Mesendoderm (in vitro differentiated cells): ENCODE measurements at regions not wholly inside any gene's neighbourhood (a gene's known extent, or its start where the extent isn't known, plus 50 kb on each side); places are given as distances from the start of the nearest gene placed in this dataset.
A peak's percentile ranks its signal among the peaks of the same experiment; 100 is the strongest.

Experiments
- DNase-seq: peaks from one replicate; pipeline ENCODE4 v3.0.0; 2013
- H2AK5ac ChIP-seq: 2 replicates; pipeline ENCODE4 v1.6.1; 2013; ENCODE audit warnings: low read length, inconsistent platforms
- H2BK120ac ChIP-seq: 2 replicates; pipeline ENCODE4 v1.6.1; 2013; ENCODE audit warnings: low read depth, mild to moderate bottlenecking, low read length, moderate library complexity, mixed read lengths
- H2BK15ac ChIP-seq: replicated peaks from 2 replicates; pipeline ENCODE4 v1.6.1; 2013; ENCODE audit warnings: low read depth, mild to moderate bottlenecking, moderate library complexity
- H2BK5ac ChIP-seq: 2 replicates; pipeline ENCODE4 v1.6.1; 2013; ENCODE audit warnings: low read length, inconsistent platforms
- H3K18ac ChIP-seq: 2 replicates; pipeline ENCODE4 v1.6.1; 2013; ENCODE audit warnings: mild to moderate bottlenecking, low read length, mixed read lengths
- H3K23ac ChIP-seq: one replicate; pipeline ENCODE4 v1.6.1; 2013; ENCODE audit warnings: low read length
- H3K27ac ChIP-seq: 2 replicates; pipeline ENCODE4 v1.5.1; 2013; ENCODE audit warnings: low read depth, mild to moderate bottlenecking, inconsistent platforms, low read length, moderate library complexity
- H3K27me3 ChIP-seq: 2 replicates; pipeline ENCODE4 v1.6.1; 2013; ENCODE audit warnings: low read length, control low read depth, mild to moderate bottlenecking, inconsistent platforms; ENCODE audit not compliant: insufficient read depth, poor library complexity
- H3K36me3 ChIP-seq: 2 replicates; pipeline ENCODE4 v1.6.1; 2013; ENCODE audit warnings: low read length, inconsistent platforms; ENCODE audit not compliant: control insufficient read depth, insufficient read depth
- H3K4ac ChIP-seq: one replicate; pipeline ENCODE4 v1.6.1; 2013; ENCODE audit warnings: low read depth, mild to moderate bottlenecking, low read length, moderate library complexity
- H3K4me1 ChIP-seq: 2 replicates; pipeline ENCODE4 v1.6.1; 2013; ENCODE audit warnings: low read depth, low read length, inconsistent platforms; ENCODE audit not compliant: control insufficient read depth
- H3K4me2 ChIP-seq: 2 replicates; pipeline ENCODE4 v1.6.1; 2013; ENCODE audit warnings: low read length
- H3K4me3 ChIP-seq: 2 replicates; pipeline ENCODE4 v1.5.1; 2013; ENCODE audit warnings: mild to moderate bottlenecking, low read length
- H3K56ac ChIP-seq: one replicate; pipeline ENCODE4 v1.6.1; 2013; ENCODE audit warnings: low read length
- H3K79me1 ChIP-seq: 2 replicates; pipeline ENCODE4 v1.6.1; 2013; ENCODE audit warnings: low read length, inconsistent platforms
- H3K79me2 ChIP-seq: 2 replicates; pipeline ENCODE4 v1.6.1; 2013; ENCODE audit warnings: mild to moderate bottlenecking, low read length; ENCODE audit not compliant: control insufficient read depth, insufficient read depth
- H3K9ac ChIP-seq: 2 replicates; pipeline ENCODE4 v1.6.1; 2013; ENCODE audit warnings: low read length, inconsistent platforms
- H4K5ac ChIP-seq: one replicate; pipeline ENCODE4 v1.6.1; 2013; ENCODE audit warnings: low read length
- H4K8ac ChIP-seq: one replicate; pipeline ENCODE4 v1.6.1; 2013; ENCODE audit warnings: low read depth, mild to moderate bottlenecking, control low read depth, low read length, moderate library complexity
- WGBS: extraction: QIAGEN DNeasy Blood & Tissue Kit; methylation state at CpG from one replicate; pipeline ENCODE4 v1.1.7; 2013; ENCODE audit warnings: low lambda C conversion rate, missing lambda C conversion rate; ENCODE audit not compliant: insufficient coverage; ENCODE audit errors: extremely low coverage; 5-methylcytosine and 5-hydroxymethylcytosine counted together

DNA sequence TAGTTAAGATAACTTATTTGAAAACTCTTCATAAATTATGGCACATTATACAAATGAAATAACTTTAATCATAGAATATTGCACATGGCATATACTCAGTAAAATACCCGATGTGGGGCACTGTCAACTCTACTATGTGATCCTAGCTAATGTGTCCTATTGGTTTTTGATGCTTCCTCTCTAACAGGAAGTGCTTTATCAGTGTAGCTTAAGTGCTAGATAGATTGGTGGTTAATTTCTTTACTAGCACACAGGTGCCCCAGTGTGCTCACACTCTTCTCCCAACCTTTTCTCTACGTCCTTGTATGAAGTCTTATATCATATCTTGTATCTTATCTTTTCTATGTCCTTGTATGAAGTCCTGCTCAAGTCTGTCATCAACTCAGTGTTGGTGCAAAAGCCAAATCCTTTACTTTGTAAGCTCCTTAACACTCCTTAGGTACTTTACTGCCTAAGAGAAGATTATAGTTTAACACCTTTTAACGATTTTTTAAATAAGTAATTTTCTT is 358.9 kb downstream of the CENPW start:
- Histone ChIP-seq H3K4ac (no peak overlapping the region), H2BK15ac (no peak overlapping the region), H3K23ac (no peak overlapping the region), H3K36me3 (no peaks in the 10 kb centered on the region), H3K27ac (no peak overlapping the region), H4K5ac (no peak overlapping the region), H2BK5ac (no peak overlapping the region), H3K56ac (no peak overlapping the region), H3K79me1 (no peaks in the 10 kb centered on the region), H3K9ac (no peak overlapping the region), H3K18ac (no peak overlapping the region), H2BK120ac (no peak overlapping the region), H3K27me3 (no peaks in the 10 kb centered on the region), H3K4me2 (no peak overlapping the region), H4K8ac (no peak overlapping the region), H2AK5ac (no peak overlapping the region), H3K4me3 (no peak overlapping the region), H3K4me1 (peaks cover 7% of the 10 kb centered on the region), H3K79me2 (no peaks in the 10 kb centered on the region)
- no CpG with 5 or more reads among the region's 3 CpGs for WGBS
- peak; percentile 91 for DNase-seq

DNA sequence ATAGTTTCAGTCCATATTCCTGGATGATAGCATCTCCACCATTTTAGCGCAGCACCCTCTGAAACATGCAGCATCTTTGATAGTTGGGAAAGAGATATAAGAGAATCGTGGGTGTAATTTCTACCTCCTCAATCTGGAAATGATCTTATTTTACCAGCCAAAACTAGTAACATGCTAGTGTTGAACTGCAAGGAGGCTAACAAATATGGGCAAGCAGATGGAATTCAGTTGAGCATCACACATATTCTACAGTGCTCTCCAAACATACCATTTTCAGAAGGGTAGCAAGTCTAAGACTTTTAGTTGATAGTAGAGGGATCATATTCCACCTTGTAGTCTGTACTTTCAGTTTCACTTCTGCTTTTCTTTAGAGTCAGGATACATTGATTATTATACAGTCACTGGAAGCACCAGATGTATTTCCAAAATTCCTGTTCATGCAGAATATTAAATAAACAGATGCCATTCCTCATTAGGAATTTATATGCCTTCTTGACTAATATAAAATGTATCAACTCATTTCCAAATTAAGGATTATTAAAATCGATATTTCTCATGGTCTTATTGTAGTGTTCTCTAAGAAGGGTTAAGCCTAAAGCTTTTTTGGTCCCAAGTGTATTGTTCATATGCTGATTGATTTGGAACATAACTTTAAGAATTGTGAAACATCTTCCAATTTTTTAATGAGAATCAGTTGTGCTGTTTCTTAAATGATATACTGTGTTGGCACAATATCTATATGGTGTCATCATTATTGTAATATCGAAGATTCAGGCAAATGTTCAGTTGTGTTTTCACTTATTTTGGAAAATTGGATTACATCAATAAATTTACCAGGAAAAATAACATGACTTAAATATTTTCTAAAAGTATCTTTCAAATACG is 362.0 kb downstream of the CENPW start:
- H3K4me3 ChIP-seq = no peak overlapping the region
- no peak overlapping the region for H2AK5ac ChIP-seq
- no peak for DNase-seq
- no peaks in the 10 kb centered on the region for H3K27me3 ChIP-seq
- H3K23ac ChIP-seq = no peak overlapping the region
- H3K9ac ChIP-seq = no peak overlapping the region
- no peak overlapping the region for H3K4me2 ChIP-seq
- H2BK15ac ChIP-seq = no peak overlapping the region
- peaks cover 4% of the 10 kb centered on the region for H3K4me1 ChIP-seq
- no peak overlapping the region for H2BK5ac ChIP-seq
- no CpG with 5 or more reads among the region's 5 CpGs for WGBS
- H2BK120ac ChIP-seq = no peak overlapping the region
- H3K79me1 ChIP-seq = no peaks in the 10 kb centered on the region
- H3K18ac ChIP-seq = no peak overlapping the region
- no peak overlapping the region for H4K8ac ChIP-seq
- no peaks in the 10 kb centered on the region for H3K36me3 ChIP-seq
- no peak overlapping the region for H3K56ac ChIP-seq
- H3K79me2 ChIP-seq = no peaks in the 10 kb centered on the region
- no peak overlapping the region for H3K4ac ChIP-seq
- no peak overlapping the region for H4K5ac ChIP-seq
- no peak overlapping the region for H3K27ac ChIP-seq

DNA sequence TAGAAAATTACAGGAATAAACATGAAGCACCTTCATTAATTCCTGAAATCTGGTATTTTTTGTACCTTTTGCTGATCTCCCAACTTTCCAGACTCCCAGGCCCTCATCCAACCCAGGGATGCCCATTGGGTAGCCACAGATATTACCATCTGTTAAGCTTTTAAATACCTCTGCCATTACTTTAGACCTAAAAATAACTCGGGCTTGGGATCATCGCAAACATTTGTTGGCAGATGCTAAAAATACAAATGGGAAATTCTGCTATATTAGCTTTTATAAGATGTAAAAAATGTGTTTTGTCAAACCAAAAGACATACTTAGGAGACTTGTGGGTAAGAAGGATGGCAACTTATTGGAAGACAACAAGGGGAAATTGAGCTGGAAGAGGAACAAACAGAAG is 376.1 kb downstream of the CENPW start:
- Histone ChIP-seq H3K4me3 (no peak overlapping the region), H3K4me2 (no peak overlapping the region), H3K27ac (no peak overlapping the region)

DNA sequence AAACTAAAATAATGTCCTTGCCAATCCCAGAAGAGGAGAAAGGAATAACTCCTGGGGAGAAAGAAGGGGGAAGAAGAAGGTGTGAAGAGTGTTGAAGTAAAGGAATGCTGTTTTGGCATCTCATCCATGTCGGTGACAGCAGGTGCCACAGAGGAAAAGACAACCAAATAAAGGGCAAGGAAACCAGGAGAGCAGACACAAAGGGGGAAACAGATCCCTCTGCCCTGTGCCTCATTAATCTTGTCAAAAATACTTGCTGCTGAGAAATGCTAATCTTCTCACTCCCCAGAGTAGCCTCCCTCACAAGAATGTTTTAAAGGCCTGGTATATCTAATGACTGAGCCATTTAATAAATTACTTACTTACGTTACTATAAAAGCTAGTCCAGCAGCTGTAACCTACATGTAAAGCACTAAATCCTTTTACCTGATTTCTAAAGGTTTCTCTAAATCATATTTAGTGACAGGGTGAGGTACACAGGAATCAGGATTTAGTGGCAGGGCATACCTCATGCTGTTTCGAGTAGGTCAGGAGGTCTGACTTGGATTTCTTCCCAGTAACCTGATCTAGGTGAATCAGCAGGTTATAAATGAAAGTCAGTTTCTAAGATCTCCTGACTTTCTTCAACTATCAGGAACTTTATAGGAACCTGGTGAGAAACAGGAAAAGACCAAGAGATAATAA is 377.1 kb downstream of the CENPW start:
- Histone ChIP-seq H3K4me3 (no peak overlapping the region), H3K4me2 (no peak overlapping the region), H2BK120ac (no peak overlapping the region), H3K36me3 (no peaks in the 10 kb centered on the region), H3K27ac (no peak overlapping the region), H3K18ac (no peak overlapping the region), H3K4ac (no peak overlapping the region), H3K56ac (no peak overlapping the region), H3K79me2 (no peaks in the 10 kb centered on the region), H4K8ac (no peak overlapping the region), H2BK15ac (no peak overlapping the region), H2BK5ac (no peak overlapping the region), H3K23ac (no peak overlapping the region), H4K5ac (no peak overlapping the region), H3K9ac (no peak overlapping the region), H3K27me3 (no peaks in the 10 kb centered on the region), H3K79me1 (no peaks in the 10 kb centered on the region), H3K4me1 (no peaks in the 10 kb centered on the region), H2AK5ac (no peak overlapping the region)
- DNase-seq = peak; percentile 30
- WGBS = no CpG with 5 or more reads among the region's 3 CpGs

More for the DNA sequence above, 376.1 kb downstream of the CENPW start:
- no peaks in the 10 kb centered on the region for H3K79me2 ChIP-seq
- H3K23ac ChIP-seq = no peak overlapping the region
- H2BK5ac ChIP-seq = no peak overlapping the region
- H2BK120ac ChIP-seq = no peak overlapping the region
- H3K9ac ChIP-seq = no peak overlapping the region
- no peak overlapping the region for H4K5ac ChIP-seq
- H3K4ac ChIP-seq = no peak overlapping the region
- H3K27me3 ChIP-seq = no peaks in the 10 kb centered on the region
- peak overlapping the region; percentile 92 for H2BK15ac ChIP-seq
- DNase-seq = no peak
- no peaks in the 10 kb centered on the region for H3K79me1 ChIP-seq
- no peaks in the 10 kb centered on the region for H3K4me1 ChIP-seq
- no peak overlapping the region for H3K56ac ChIP-seq
- H3K18ac ChIP-seq = no peak overlapping the region
- no peak overlapping the region for H4K8ac ChIP-seq
- no peaks in the 10 kb centered on the region for H3K36me3 ChIP-seq
- no CpG with 5 or more reads among the region's 2 CpGs for WGBS
- no peak overlapping the region for H2AK5ac ChIP-seq

DNA sequence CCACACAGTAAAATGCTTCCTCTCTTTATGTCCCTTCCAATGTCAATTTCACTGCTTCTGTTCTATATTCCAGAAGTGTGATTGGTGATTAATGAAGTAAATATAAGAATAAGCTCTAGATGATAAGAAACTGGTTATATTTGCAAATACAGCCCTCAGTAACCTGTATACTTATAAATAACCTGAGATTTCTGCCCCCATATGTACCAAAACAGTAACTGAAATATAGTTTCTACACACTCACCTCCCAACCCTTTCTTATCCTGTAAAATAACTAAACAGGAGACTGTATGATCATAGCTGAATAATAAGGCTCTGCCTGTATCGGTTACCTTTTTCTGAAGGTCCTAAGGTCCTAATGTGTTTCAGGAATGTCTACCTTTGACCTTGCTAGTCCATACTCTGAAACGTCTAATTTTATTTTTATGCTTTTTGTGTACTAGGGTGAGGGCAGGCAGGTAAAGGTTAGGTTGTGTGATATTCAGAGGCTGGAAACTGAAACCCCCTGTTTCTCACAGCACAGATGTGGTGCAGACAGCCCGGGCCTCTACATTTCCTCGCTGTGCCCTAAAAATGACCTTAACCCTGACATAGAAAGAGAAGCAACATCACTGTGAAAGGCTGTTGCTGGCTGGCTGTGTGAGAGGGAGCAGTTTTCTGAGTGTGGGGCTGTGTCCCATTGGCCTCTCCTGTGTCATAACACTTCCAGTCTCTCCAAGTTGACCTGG is 378.8 kb downstream of the CENPW start:
- Histone ChIP-seq H4K8ac (peak overlapping the region; percentile 76), H2AK5ac (no peak overlapping the region), H2BK15ac (peak overlapping the region; percentile 41), H3K36me3 (no peaks in the 10 kb centered on the region), H3K23ac (no peak overlapping the region), H4K5ac (no peak overlapping the region), H3K56ac (peak overlapping the region; percentile 17), H3K79me2 (no peaks in the 10 kb centered on the region), H3K79me1 (no peaks in the 10 kb centered on the region), H3K27ac (no peak overlapping the region), H2BK120ac (peak overlapping the region; percentile 51), H3K27me3 (no peaks in the 10 kb centered on the region), H3K4me2 (no peak overlapping the region), H3K4ac (no peak overlapping the region), H3K4me1 (no peaks in the 10 kb centered on the region), H3K18ac (peak overlapping the region; percentile 95), H3K4me3 (no peak overlapping the region), H2BK5ac (no peak overlapping the region), H3K9ac (no peak overlapping the region)
- no CpG with 5 or more reads among the region's 4 CpGs for WGBS
- no peak for DNase-seq
